ENCODE measurements at regions not wholly inside any gene's neighbourhood (a gene's known extent, or its start where the extent isn't known, plus 50 kb on each side); places are given as distances from the start of the nearest gene placed in this dataset.

DNA sequence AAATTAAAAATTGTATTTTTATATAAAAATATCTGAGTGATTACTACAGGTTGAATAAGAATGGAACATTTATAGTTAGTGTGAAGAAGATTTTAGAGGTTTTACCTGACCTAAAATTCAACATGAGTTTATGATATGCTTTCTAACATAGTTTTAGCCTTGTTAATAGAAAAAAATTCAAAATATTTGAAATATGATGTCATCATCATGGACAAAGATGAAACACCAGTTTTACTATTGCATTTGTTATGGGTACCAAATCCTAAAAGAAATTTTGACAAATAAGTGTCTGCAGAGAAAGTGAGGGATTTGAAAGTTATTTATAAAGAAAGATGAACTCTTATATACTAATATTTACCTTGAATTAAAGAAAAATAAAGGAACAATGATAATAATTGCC is 479.7 kb downstream of the TBC1D32 start:
- no peaks in the 10 kb centered on the region for H3K9me3 Mint-ChIP-seq
- no peaks in the 10 kb centered on the region for H3K79me2 ChIP-seq (replicated peaks; ENCODE audit: insufficient read depth)
- H3K27ac ChIP-seq (ENCODE audit: low read depth) = no peak overlapping the region
- H3K9me2 ChIP-seq (ENCODE audit: insufficient read depth) = no peaks in the 10 kb centered on the region; the same call in 1 of the 2 replicates
- H4K20me1 ChIP-seq (replicated peaks; ENCODE audit: insufficient read depth) = no peaks in the 10 kb centered on the region
- no peaks in the 10 kb centered on the region; the same call in 2 of the 3 replicates for H3K36me3 Mint-ChIP-seq (ENCODE audit: low read depth)
- ATAC-seq (no peak), DNase-seq (ENCODE audit: low spot score) (no peak)
- no peaks in the 10 kb centered on the region; the same call in 2 of the 3 replicates for H3K4me1 Mint-ChIP-seq
- H3K4me3 Mint-ChIP-seq = no peak overlapping the region
- no peak overlapping the region for H3K4me3 ChIP-seq
- no peak overlapping the region for H2AFZ ChIP-seq
- no peaks in the 10 kb centered on the region for H3K27me3 Mint-ChIP-seq (ENCODE audit: insufficient read depth, low read depth, poor library complexity)
- no peaks in the 10 kb centered on the region for H3K4me1 ChIP-seq (ENCODE audit: insufficient read depth)
- no peak overlapping the region for H3K4me2 ChIP-seq
- TF ChIP-seq, protein P1, sequence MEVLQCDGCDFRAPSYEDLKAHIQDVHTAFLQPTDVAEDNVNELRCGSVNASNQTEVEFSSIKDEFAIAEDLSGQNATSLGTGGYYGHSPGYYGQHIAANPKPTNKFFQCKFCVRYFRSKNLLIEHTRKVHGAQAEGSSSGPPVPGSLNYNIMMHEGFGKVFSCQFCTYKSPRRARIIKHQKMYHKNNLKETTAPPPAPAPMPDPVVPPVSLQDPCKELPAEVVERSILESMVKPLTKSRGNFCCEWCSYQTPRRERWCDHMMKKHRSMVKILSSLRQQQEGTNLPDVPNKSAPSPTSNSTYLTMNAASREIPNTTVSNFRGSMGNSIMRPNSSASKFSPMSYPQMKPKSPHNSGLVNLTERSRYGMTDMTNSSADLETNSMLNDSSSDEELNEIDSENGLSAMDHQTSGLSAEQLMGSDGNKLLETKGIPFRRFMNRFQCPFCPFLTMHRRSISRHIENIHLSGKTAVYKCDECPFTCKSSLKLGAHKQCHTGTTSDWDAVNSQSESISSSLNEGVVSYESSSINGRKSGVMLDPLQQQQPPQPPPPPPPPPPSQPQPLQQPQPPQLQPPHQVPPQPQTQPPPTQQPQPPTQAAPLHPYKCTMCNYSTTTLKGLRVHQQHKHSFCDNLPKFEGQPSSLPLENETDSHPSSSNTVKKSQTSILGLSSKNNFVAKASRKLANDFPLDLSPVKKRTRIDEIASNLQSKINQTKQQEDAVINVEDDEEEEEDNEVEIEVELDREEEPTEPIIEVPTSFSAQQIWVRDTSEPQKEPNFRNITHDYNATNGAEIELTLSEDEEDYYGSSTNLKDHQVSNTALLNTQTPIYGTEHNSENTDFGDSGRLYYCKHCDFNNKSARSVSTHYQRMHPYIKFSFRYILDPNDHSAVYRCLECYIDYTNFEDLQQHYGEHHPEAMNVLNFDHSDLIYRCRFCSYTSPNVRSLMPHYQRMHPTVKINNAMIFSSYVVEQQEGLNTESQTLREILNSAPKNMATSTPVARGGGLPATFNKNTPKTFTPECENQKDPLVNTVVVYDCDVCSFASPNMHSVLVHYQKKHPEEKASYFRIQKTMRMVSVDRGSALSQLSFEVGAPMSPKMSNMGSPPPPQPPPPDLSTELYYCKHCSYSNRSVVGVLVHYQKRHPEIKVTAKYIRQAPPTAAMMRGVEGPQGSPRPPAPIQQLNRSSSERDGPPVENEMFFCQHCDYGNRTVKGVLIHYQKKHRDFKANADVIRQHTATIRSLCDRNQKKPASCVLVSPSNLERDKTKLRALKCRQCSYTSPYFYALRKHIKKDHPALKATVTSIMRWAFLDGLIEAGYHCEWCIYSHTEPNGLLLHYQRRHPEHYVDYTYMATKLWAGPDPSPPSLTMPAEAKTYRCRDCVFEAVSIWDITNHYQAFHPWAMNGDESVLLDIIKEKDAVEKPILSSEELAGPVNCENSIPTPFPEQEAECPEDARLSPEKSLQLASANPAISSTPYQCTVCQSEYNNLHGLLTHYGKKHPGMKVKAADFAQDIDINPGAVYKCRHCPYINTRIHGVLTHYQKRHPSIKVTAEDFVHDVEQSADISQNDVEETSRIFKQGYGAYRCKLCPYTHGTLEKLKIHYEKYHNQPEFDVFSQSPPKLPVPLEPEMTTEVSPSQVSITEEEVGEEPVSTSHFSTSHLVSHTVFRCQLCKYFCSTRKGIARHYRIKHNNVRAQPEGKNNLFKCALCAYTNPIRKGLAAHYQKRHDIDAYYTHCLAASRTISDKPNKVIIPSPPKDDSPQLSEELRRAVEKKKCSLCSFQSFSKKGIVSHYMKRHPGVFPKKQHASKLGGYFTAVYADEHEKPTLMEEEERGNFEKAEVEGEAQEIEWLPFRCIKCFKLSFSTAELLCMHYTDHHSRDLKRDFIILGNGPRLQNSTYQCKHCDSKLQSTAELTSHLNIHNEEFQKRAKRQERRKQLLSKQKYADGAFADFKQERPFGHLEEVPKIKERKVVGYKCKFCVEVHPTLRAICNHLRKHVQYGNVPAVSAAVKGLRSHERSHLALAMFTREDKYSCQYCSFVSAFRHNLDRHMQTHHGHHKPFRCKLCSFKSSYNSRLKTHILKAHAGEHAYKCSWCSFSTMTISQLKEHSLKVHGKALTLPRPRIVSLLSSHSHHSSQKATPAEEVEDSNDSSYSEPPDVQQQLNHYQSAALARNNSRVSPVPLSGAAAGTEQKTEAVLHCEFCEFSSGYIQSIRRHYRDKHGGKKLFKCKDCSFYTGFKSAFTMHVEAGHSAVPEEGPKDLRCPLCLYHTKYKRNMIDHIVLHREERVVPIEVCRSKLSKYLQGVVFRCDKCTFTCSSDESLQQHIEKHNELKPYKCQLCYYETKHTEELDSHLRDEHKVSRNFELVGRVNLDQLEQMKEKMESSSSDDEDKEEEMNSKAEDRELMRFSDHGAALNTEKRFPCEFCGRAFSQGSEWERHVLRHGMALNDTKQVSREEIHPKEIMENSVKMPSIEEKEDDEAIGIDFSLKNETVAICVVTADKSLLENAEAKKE (CRISPR knock-in tag; IDR thresholded peaks at IDR 0.05) = no peak
- no peak for TF ChIP-seq EZH2phosphoT487 (IDR thresholded peaks at IDR 0.05; ENCODE audit: unreplicated experiment)
- TF ChIP-seq NANOG (IDR thresholded peaks at IDR 0.05; ENCODE audit: borderline replicate concordance) = no peak
- TF ChIP-seq, protein P2, sequence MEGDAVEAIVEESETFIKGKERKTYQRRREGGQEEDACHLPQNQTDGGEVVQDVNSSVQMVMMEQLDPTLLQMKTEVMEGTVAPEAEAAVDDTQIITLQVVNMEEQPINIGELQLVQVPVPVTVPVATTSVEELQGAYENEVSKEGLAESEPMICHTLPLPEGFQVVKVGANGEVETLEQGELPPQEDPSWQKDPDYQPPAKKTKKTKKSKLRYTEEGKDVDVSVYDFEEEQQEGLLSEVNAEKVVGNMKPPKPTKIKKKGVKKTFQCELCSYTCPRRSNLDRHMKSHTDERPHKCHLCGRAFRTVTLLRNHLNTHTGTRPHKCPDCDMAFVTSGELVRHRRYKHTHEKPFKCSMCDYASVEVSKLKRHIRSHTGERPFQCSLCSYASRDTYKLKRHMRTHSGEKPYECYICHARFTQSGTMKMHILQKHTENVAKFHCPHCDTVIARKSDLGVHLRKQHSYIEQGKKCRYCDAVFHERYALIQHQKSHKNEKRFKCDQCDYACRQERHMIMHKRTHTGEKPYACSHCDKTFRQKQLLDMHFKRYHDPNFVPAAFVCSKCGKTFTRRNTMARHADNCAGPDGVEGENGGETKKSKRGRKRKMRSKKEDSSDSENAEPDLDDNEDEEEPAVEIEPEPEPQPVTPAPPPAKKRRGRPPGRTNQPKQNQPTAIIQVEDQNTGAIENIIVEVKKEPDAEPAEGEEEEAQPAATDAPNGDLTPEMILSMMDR (conservative IDR thresholded peaks at IDR 0.05; ENCODE audit: low read depth in 2 of 2) = no peak
- no peak for TF ChIP-seq JUNB (IDR thresholded peaks at IDR 0.05; ENCODE audit: unreplicated experiment)
- no peak for TF ChIP-seq ZNF114 (CRISPR knock-in tag; IDR thresholded peaks at IDR 0.05)
- TF ChIP-seq ZNF331 (CRISPR knock-in tag; IDR thresholded peaks at IDR 0.05; ENCODE audit: low read depth) = no peak
- TF ChIP-seq, protein P3, sequence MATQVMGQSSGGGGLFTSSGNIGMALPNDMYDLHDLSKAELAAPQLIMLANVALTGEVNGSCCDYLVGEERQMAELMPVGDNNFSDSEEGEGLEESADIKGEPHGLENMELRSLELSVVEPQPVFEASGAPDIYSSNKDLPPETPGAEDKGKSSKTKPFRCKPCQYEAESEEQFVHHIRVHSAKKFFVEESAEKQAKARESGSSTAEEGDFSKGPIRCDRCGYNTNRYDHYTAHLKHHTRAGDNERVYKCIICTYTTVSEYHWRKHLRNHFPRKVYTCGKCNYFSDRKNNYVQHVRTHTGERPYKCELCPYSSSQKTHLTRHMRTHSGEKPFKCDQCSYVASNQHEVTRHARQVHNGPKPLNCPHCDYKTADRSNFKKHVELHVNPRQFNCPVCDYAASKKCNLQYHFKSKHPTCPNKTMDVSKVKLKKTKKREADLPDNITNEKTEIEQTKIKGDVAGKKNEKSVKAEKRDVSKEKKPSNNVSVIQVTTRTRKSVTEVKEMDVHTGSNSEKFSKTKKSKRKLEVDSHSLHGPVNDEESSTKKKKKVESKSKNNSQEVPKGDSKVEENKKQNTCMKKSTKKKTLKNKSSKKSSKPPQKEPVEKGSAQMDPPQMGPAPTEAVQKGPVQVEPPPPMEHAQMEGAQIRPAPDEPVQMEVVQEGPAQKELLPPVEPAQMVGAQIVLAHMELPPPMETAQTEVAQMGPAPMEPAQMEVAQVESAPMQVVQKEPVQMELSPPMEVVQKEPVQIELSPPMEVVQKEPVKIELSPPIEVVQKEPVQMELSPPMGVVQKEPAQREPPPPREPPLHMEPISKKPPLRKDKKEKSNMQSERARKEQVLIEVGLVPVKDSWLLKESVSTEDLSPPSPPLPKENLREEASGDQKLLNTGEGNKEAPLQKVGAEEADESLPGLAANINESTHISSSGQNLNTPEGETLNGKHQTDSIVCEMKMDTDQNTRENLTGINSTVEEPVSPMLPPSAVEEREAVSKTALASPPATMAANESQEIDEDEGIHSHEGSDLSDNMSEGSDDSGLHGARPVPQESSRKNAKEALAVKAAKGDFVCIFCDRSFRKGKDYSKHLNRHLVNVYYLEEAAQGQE (IDR thresholded peaks at IDR 0.05; ENCODE audit: unreplicated experiment) = no peak
- no peak for TF ChIP-seq CREB1 (CRISPR knock-in tag; IDR thresholded peaks at IDR 0.05; ENCODE audit: low read depth)
- no peak for TF ChIP-seq ETS1 (IDR thresholded peaks at IDR 0.05)
- no peak for TF ChIP-seq STAT1 (IDR thresholded peaks at IDR 0.05; ENCODE audit: unreplicated experiment)
- no peak for TF ChIP-seq EZH2 (IDR thresholded peaks at IDR 0.05; ENCODE audit: low read depth, unreplicated experiment)
- no peak for TF ChIP-seq POLR2AphosphoS5 (IDR thresholded peaks at IDR 0.05; ENCODE audit: low read depth)
- H3K27ac Mint-ChIP-seq = no peak overlapping the region
- H3F3A ChIP-seq (replicated peaks; ENCODE audit: low read depth) = no peaks in the 10 kb centered on the region
- no peaks in the 10 kb centered on the region for H3K27me3 ChIP-seq (ENCODE audit: insufficient read depth)
- no peaks in the 10 kb centered on the region for H3K36me3 ChIP-seq (ENCODE audit: insufficient read depth)
